Panc1 (cell line): ENCODE measurements at regions not wholly inside any gene's neighbourhood (a gene's known extent, or its start where the extent isn't known, plus 50 kb on each side); places are given as distances from the start of the nearest gene placed in this dataset.

Experiments used
- CTCF ChIP-seq: fragments of 450-650 bp; IDR thresholded peaks from 2 replicates; pipeline ENCODE4 v1.5.1; 2017; ENCODE audit warnings: mild to moderate bottlenecking
- POLR2AphosphoS5 ChIP-seq: IDR thresholded peaks from 2 replicates; pipeline ENCODE4 v1.6.1; 2012; ENCODE audit warnings: mild to moderate bottlenecking, low read depth, low read length, moderate library complexity
- REST ChIP-seq, 2 experiments: IDR thresholded peaks; 2 replicates each; pipeline ENCODE4 v1.6.1; 2011 to 2012; ENCODE audit warnings: low read depth in 2 of 2, control low read depth in 1 of 2, low read length in 1 of 2, mild to moderate bottlenecking in 1 of 2, moderate library complexity in 1 of 2; ENCODE audit not compliant: insufficient read depth in 1 of 2
- SIN3A ChIP-seq: IDR thresholded peaks from 2 replicates; pipeline ENCODE4 v1.6.1; 2012; ENCODE audit warnings: low read depth, mild to moderate bottlenecking, low read length, moderate library complexity, borderline replicate concordance; ENCODE audit not compliant: insufficient read depth
- TCF7L2 ChIP-seq: IDR thresholded peaks from 2 replicates; pipeline ENCODE4 v1.6.1; 2011; ENCODE audit warnings: mild to moderate bottlenecking, low read depth, low read length, inconsistent platforms

GRCh38 chr1:170296211-170296610, 150.5 kb downstream of the NTMT2 start:
- TF ChIP-seq CTCF (no peak), SIN3A (no peak), POLR2AphosphoS5 (no peak), REST (IDR thresholded peaks at IDR 0.05; ENCODE audit: insufficient read depth in 1 of 2, low read depth in 2 of 2, low read length in 1 of 2) (no peak), TCF7L2 (no peak)
